ENCODE measurements at regions not wholly inside any gene's neighbourhood (a gene's known extent, or its start where the extent isn't known, plus 50 kb on each side); places are given as distances from the start of the nearest gene placed in this dataset.

DNA sequence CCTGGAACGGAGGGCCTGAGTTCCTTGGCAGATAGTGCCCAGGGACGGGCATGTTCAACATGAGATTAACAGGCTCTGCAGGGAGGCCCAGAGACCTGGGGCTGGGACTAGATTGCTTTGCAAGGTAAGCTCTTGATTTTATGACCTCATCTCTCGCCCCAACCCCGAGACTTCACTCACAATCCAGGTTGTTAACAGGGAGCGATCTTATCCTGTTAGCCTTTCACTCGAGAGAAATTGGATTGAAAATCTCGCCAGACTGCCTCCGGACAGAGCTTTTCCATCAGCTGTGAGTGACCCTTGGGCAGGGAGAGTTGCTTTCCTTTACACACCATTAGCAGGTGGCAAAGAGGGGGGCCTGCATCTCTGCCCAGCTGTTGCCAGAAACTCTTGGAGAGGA is 521.7 kb upstream of the EEF2KMT start:
- no peak for DNase-seq

DNA sequence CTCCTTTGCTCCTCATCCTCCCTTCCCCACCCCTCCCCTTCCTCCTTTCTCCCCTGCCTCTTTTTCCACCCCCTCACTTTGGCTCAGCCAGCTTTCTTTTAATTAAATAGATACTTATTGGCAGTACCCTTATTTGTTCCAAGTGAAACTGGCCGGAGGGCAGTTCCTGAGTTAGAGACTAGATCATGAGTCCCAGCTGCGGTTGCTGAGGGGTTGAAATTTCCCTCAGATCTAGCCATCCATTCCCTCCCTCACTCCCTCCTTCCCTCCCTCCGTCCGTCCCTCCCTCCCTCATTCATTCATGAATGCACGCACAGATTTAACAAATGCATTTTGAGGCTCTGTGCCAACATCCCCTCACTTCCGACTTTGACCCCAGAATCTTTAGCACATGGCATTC is 519.2 kb upstream of the EEF2KMT start:
- DNase-seq, result no peak

DNA sequence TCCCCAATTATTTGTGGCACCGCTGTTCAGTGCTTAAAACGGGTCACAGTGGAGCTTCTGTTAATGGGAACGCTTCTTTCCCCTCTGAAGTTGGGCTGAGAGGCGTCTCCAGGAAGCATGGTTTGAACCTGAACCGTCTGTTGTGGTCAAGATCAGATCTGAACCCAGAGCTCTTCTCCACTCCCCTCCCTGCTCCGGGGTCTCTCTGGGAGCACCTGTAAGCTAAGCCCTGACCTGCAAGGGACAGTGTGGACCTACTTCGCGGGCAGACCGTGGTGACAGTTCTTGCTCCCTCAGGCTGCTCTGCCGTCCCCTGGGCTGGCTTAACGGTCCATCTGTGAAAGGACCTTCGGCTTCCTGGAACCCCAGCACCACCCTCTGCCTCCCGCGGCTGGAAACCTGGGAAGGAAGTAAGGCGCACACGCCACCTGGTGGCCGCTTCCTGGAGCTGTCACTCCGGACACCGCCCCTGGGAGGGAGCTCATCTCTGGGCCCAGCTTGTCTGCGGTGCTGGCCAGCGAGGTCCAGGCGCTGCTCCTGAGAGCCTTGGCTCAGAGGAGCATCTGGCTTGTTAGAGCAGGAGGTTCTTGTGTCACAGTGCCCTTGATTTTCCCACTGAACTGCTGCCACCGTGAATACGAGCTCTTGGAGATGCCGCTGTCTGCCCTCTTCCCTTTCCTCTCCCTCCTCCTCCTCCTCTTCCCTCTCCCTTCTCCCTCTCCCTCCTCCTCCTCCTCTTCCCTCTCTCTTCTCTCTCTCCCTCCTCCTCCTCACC is 518.5 kb upstream of the EEF2KMT start:
- DNase-seq, result no peak

DNA sequence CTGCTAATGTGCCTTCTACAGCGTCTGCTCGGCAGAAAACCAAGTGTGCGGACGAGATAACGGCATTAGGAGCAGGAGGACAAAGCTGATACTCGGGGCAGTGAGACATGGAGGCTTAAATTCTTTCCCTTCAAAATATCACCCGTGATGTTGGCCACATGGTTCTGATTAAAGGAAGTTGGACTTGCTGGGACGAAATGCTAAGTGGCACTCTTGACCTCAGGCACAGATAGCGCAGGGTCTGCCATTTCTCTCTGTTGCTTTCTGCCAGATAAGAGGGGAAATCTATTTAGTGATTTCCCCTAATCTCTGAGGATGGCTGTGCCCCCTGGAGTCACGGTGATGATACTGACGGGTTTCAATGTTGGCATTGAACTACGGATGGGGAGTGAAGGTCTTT is 509.6 kb upstream of the EEF2KMT start:
- DNase-seq, result no peak

DNA sequence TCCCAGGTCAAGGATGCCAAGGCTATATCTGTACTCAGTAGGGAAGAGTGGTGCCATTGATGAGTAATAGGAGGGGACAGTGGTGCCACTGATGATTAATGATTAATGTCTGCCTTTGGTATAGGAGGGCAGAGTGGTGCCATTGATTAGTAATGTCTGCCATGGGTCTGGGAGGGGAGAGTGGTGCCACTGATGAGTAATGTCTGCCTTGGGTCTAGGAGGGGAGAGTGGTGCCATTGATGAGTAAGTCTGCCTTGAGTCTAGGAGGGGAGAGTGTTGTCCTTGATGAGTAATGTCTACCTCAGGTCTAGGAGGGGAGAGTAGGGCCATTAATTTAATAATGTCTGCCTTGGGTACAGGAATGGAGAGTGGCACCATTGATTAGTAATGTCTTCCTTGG is 507.8 kb upstream of the EEF2KMT start:
- DNase-seq, result no peak

DNA sequence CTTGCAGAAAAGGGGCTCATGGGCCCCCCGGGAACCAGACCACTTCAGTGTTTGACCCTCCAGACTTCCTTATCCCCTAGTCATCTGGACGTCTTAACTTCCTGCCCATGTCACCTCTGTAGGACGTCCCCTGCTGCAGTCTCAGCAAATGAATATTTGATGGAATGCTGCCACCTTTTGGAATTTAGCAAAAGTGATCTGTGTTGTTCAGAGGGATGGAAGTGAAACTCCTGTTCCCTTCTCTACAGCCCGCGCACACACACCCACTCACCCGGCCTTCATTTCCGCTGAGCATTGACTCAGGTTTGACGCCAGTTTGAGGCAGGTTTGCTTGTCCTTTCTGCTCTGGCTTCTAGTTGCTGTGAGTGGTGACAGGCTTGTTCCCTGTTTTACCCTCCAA is 507.2 kb upstream of the EEF2KMT start:
- DNase-seq, result no peak

DNA sequence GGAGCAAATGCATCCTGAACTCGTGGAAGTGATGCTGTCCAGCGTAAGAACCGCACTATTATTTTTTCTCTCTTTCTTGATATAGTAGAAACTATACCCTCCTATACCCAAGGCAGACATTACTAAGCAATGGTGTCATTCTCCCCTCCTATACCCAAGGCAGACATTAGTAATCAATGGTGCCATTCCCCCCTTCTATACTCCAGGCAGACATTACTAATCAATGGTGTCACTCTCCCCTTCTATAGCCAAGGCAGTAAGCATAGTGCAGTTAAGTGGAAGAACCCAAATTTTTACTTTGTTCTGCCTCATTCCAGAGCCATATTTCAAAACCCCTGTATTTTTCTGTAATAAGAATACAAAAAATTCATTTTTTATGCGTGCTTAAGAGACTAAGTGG is 506.2 kb upstream of the EEF2KMT start:
- DNase-seq, result no peak

DNA sequence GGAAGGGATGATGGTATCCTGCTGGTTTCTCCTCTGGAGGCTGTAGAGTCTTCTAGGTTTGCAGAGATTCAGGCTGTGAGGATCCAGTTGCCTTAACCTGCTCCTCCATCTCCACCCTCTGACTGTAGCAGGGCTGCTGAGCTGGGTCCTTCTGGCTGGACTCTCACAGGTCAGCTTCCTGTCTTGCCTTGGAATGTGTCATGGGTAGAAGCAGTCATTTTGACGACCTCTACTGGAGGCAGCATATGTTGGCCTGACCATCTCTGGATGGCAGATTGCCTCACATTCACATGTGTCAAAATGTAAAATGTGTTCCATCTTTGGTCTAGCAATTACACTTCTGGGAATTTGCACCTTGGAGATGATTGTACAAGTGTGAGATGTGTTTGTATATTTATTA is 504.4 kb upstream of the EEF2KMT start:
- DNase-seq, result no peak

DNA sequence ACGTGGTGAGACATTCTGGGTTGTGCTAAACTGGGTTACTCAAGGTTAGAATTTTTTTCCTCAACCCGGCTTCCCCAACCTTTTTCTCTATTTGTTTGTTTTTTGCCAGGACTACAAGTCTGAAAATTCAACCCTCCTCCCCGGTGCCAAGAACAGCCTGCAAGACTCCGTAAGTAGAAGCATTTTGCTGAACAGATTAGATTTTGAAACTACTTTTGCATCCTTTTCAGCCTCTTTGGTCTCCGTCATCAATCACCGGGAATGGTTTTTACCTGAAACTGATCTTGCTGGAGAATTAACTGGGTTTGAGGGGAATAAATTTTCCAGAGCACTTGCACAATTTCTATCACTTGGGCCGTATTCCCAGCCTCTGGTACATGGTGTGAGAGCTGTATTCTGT is 501.2 kb upstream of the EEF2KMT start:
- DNase-seq, result no peak

DNA sequence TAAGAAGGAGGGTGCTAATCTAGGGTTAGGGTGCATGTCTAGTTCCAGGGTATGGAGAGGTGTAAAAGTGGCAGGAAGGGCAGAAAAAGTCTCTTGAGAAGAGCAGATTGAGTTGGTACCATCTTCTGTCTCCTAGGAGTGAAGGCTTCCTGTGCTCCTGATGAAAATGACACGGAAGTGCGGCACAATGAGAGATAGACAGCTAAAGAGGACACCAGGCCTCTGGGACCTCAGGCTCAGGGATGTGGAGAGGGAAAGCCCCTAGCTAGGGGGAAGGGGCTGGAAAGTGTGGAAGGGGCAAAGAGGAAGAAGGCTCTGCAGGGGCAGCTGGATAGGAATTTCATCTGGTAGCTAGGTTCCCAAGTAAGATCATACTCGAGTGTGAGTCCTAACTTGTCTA is 498.3 kb upstream of the EEF2KMT start:
- DNase-seq, result no peak

DNA sequence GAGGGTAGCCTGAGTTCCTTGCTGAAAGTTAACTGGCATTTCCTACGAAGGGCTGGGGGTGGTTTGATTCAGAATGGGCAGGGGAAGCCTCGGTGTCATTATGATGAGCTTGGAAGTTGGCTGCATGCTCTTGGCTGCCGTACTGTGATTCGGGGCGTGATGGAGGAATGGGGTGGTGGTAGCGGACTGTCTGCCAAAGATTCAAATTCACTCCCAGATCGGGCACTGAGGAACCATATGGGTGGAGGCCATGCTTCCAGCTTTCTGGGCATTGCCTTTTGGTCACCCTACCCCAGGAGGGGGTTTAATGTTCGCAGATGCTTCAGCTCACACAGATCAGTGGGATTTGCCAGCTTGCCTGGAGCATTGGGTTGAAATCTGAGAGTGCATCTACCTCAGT is 492.8 kb upstream of the EEF2KMT start:
- no peak for DNase-seq

DNA sequence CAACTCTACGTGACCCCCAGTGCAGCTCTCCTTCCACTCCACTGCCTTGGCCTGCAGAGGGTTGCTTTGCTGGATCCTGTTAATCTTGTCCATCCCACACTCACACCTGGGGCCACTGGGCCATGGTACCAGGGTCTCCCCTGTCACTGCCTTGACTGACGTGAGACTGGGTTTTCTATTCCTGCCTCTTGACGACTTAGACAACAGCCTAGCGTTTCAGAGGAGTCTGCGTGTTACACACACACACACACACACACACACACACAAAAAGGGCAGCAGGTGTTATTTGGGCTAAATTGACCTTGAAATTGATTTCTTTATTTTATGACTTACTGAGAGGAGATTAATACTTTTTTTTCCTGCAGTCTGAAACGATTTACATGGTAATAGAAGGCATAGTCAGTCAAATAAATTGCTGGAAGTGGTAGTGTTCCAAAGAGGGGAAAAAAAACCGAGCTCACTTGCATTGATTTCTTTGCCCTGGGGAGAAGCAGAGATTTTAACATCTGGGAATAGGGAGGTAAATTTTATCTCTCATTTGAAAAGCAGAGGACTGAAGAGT is 492.3 kb upstream of the EEF2KMT start:
- DNase-seq, result no peak

DNA sequence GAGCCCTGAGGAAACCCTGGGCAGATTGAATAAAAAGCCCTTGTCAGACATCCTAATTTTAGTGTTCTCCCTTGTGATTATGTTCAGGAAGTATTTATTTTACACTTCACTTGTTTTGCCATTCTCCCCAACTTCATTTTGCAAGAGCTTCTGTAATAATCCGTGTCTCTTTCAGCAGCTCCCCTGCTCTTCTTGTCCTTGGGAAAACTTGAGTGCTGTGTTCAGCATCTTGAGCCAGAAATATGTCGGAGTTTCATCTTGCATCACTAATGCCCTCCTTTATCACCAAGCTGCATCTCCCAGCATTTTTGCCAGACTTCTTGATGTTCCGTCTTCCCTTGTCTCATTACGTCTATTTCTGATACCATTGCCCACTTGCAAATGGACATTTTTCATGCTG is 486.5 kb upstream of the EEF2KMT start:
- DNase-seq, result no peak

DNA sequence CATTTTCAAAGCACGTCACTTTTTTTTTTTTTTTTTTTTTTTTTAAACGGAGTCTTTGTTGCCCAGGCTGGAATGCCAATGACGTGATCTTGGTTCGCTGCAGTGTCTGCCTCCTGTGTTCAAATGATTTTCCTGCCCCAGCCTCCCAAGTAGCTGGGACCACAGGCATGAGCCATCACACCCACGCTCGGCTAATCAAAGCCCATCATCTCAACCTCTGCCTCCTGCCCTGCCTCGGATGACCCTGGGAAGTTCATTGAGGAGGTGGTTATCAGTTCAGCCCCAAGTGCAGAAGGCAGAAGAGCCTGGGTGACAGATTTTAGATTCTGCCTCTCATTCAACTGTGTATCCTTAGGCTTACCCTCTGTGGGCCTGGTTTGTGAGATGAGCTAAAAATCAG is 484.9 kb upstream of the EEF2KMT start:
- no peak for DNase-seq

DNA sequence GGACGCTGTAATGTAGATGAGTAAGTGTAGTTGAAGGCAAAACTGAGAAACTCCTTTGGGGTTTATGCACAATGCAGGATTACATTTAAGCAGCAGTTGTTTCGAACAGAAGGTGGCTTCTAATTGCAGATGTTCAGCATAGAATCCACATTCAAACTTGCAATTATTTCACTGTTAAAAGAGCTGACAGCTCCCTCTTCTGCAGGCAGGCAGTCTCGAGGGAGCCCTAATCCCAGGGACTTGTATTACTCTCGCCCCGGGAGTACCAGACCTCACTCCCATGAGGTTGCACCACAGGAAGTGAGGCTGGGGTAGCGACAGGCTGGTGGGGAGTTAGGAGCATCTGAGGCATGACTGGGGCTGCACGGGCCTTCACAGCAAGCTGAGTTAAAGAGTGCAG is 484.3 kb upstream of the EEF2KMT start:
- no peak for DNase-seq

DNA sequence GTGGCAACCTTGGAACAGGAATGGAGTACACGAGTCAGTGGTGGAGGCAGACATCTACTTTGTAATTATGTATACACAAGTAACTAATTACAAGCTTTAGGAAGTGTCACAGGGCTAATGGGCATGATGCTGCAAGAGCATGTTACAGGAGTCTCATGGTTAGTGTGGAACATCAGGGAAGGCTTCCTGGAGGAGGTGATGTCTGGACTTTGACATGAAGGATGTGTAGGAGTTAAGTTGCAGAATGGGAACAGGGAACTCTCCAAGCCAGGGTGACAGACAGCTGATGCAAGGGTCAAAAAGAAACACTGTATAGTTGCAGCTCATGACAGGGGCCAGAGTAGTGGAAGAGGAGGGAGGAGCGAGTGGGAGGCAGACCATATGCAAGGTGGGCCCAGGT is 483.8 kb upstream of the EEF2KMT start:
- no peak for DNase-seq

DNA sequence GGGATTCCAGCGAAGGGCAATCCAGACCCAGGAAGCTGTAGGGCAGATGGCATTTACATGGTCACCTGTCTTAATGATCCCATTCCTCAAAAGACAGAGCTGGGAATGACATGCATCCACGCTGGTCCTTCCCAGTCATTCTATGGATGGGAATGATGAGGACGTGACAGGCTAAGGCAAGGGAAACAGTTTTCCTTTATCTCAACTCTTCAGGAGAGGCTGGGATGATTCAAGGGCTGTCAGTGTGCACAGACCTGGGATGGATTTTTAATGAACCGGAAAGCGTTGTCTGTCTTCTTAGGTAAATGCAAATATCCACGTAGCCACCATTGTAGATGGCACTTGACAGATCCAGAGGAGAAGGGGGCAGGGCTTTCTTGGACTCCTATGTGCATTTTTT is 483.2 kb upstream of the EEF2KMT start:
- no peak for DNase-seq

DNA sequence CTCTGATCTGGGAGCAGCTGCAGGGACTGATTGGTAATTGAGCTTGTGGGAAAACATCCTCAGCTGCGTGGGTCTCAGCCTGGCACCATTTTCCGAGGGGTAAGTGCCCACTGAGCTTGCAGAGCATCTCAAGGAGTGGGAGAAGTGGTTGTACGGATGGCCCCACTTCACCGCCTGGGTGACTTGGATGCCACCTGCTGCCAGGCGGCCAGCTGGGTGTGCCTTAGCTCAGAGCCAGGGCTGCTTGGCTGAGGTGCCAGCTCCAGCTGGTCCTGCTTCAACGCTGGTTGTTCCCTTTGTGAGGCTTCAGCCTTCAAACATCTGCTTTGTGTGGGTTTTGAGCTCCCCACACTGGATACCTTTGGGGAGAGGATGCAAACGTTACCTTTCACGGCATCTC is 482.7 kb upstream of the EEF2KMT start:
- DNase-seq, result no peak

DNA sequence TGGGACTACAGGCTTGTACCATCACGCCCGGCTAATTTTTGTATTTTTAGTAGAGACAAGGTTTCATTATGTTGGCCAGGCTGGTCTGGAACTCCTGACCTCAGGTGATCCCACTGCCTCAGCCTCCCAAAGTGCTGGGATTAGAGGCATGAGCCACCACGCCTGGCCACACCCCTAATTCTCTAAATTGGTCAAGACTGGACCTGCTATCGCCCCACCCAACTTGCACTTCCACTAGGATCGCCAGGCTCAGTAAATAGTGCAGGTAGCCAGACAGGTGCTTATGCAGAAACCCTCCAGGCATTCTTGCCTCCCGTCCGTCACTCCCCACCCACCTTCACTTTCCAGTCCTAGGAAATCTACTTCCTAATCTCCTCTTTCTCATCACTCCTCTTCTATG is 481.4 kb upstream of the EEF2KMT start:
- DNase-seq, result no peak

DNA sequence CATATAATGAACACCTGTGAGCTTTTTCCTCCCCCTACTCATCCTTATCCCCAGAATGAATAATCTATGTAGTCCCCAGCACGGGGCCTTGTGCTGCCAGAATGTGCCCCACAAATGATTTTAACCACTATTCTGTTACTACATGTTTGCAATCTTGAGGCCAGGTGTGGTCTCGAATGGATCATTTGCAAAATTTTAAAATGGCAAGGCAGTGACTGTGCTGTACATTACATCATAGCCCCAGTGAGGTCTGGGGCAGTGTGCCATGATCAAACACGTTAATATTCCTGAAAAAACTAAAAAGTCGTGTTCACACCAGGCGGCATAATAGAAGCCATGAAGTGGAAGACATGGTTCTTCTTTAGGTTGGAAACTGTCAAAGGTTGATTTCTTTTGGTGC is 479.9 kb upstream of the EEF2KMT start:
- DNase-seq, result no peak

DNA sequence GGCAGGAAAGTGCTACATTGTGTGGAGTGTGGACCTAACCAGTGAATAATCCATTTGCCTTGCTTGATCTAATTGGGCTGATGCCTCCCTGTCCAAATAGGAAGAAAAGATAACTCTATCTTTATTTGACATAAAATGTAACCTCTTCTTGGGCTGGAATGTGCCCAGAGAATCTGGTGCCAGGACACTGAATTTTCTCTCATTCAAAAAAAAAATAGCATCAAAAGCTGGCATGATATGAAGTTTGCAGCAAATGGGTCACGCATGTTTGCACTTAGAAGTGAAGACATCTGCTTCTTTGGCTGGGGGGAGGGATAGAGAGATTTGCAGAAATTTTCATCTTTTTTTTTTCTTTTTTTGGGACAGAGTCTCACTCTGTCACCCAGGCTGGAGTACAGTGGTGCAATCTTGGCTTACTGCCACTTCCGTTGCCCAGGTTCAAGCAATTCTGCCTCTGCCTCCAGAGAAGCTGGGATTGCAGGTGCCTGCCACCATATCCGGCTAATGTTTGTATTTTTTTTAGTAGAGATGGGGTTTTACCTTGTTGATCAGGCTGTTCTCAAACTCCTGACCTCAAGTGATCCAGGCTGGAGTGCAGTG is 478.2 kb upstream of the EEF2KMT start:
- DNase-seq, result no peak

DNA sequence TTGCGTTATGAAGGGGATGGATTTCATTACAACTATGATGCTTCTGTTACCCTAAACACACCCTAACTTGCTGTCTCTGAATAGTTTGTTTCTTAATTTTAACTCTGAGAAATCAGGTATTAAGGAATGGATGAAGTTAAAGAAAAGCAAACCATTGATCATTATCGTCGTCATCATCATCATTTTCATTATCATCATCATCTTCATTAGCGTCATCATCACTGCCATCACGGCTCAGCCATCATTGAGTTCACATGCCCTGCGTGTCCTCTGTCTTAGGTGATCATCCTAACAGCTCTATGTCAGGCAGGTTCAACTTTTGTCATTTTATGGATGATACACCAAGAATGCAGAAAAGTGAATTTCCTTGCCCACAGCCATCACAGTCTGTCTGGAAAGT is 477.5 kb upstream of the EEF2KMT start:
- DNase-seq, result no peak

DNA sequence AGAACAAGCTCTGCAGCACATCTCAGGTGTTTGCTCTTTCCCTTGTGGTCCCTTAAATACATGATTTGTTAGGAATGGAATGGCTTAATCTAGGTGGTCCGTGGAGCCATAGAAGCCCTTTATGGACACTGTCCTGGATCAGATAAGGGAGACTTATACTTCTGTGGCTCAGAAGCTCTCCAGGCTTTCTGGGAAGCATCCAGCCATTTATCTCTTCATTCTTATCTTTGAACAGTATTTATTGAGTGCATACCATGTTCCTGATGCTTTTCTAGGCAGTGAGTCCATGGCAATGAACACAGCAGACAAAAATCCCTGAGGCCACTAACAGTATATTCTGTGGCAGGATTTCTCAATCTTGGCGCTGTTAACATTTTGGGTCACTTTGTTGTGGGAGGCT is 474.5 kb upstream of the EEF2KMT start:
- DNase-seq, result no peak

DNA sequence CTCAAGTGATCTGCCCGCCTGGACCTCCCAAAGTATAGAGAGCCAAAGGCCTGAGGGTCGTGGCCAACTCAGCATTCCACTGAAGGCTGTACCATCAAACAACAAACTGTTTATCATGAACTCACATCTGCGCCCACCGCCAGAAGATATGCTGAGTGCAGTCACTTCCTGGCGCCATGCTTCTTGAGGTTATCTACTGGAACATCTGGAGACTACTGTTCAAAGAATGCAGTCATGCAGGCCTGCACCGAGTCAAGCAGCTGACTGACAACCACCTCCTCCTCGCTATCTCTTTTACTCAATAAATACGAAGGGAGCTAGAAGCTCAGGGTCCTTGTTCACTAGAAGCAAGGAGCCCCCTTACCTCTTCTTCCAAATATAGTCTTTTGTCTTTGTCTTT is 473.9 kb upstream of the EEF2KMT start:
- DNase-seq, result no peak

DNA sequence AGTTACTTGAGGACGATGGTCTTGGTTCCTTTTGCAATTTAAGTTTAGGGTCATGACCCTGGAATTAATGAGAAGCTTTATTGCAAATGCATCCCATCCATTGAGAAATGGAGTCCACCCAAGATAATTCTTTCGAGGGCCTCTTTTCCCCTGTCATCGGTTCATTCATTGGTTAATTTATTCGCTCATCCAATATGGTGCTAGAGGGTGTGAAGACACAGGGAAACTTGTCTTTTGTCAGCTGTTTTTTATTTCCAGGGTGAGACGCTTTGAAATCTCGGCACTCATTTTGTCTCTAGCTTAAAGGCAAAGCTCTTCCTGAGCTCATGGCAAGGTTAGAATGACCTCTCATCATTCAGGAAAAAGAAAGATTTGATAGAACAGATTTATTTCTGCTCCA is 464.2 kb upstream of the EEF2KMT start:
- no peak for DNase-seq

Measured in central memory CD4-positive, alpha-beta T cell (primary cell).